SU-DHL-6 (cell line): ENCODE measurements at regions not wholly inside any gene's neighbourhood (a gene's known extent, or its start where the extent isn't known, plus 50 kb on each side); places are given as distances from the start of the nearest gene placed in this dataset.

ENCODE experiments used
- H2AFZ ChIP-seq: fragments of 200-600 bp; sonication (generic); 2 replicates; pipeline ENCODE4 v1.6.1; 2014; ENCODE audit warnings: low read depth, mild to moderate bottlenecking, moderate library complexity, mixed read lengths, antibody characterized with exemption, low read length; ENCODE audit not compliant: severe bottlenecking
- H3F3A ChIP-seq: fragments of 200-600 bp; shearing (Covaris generic); 2 replicates; pipeline ENCODE4 v1.6.0; 2016; ENCODE audit warnings: antibody characterized with exemption, mild to moderate bottlenecking; ENCODE audit not compliant: insufficient read depth
- H3K27ac ChIP-seq: fragments of 200-600 bp; sonication (generic); 2 replicates; pipeline ENCODE4 v1.5.1; 2016; ENCODE audit warnings: low read depth, mild to moderate bottlenecking, low read length, moderate library complexity, mixed read lengths
- H3K27me3 ChIP-seq: fragments of 200-600 bp; sonication (generic), shearing (Covaris generic); 2 replicates; pipeline ENCODE4 v1.6.0; 2014; ENCODE audit warnings: mild to moderate bottlenecking, low read length
- H3K36me3 ChIP-seq: fragments of 200-600 bp; sonication (generic); 2 replicates; pipeline ENCODE4 v1.6.1; 2014; ENCODE audit warnings: mild to moderate bottlenecking, low read length, mixed read lengths
- H3K4me2 ChIP-seq: fragments of 300-600, 200-600 bp; shearing (Covaris generic), sonication (generic); 2 replicates; pipeline ENCODE4 v1.6.0; 2014; ENCODE audit warnings: low read length, low read depth, mild to moderate bottlenecking; ENCODE audit not compliant: poor library complexity, severe bottlenecking
- H3K4me3 ChIP-seq: fragments of 200-600 bp; sonication (generic); 2 replicates; pipeline ENCODE4 v1.5.1; 2014; ENCODE audit warnings: antibody characterized with exemption, low read length, mild to moderate bottlenecking, mixed read lengths; ENCODE audit not compliant: insufficient read depth, poor library complexity, severe bottlenecking
- H3K79me2 ChIP-seq: fragments of 200-600 bp; sonication (generic); 2 replicates; pipeline ENCODE4 v1.6.1; 2014; ENCODE audit warnings: mild to moderate bottlenecking, low read length, moderate library complexity; ENCODE audit not compliant: insufficient read depth
- H3K9ac ChIP-seq: fragments of 200-600 bp; sonication (generic); 2 replicates; pipeline ENCODE4 v1.7.0; 2014; ENCODE audit warnings: mild to moderate bottlenecking, low read length
- H3K9me2 ChIP-seq: fragments of 200-600 bp; sonication (generic); replicated peaks from 2 replicates; pipeline ENCODE4 v1.6.1; 2014; ENCODE audit warnings: low read length; ENCODE audit not compliant: insufficient read depth
- H3K9me3 ChIP-seq: fragments of 200-600 bp; sonication (generic); 2 replicates; pipeline ENCODE4 v1.6.1; 2014; ENCODE audit warnings: low read length, mixed read lengths; ENCODE audit not compliant: insufficient read depth
- H4K20me1 ChIP-seq: fragments of 200-600 bp; sonication (generic); 2 replicates; pipeline ENCODE4 v1.6.1; 2014; ENCODE audit warnings: low read depth, mild to moderate bottlenecking, antibody characterized with exemption, low read length, moderate library complexity, mixed read lengths
- CTCF ChIP-seq: fragments of 200-600 bp; sonication (generic); IDR thresholded peaks from one replicate; pipeline ENCODE4 v1.5.1; 2017; ENCODE audit warnings: antibody characterized with exemption, mild to moderate bottlenecking, low read length, moderate library complexity; ENCODE audit not compliant: insufficient read depth, poor library complexity, severe bottlenecking
- EZH2phosphoT487 ChIP-seq: fragments of 200-600 bp; sonication (generic), shearing (Covaris generic); conservative IDR thresholded peaks from 2 replicates; pipeline ENCODE4 v1.6.1; 2018; ENCODE audit warnings: mild to moderate bottlenecking, antibody characterized with exemption, low read length, moderate library complexity, mixed read lengths

DNA sequence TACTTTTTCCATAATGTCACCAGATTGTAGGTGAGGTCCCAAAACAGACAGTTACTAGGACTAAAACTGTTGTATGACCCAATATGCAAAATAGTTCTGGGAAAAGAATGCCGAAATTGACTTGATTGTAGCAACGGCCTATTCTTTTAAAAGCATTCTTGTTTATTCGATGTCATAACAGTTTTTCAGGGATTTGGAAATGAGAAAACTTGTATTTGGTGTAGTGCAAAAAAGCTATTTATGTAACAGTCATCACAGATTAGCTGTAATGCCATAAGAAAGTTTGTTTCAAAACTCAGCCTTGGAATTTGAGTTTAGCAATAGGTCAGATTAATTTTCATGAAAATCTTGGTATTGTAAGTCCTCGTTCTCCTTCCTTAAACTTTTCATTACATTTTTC lies 69.2 kb upstream of the DIAPH2 start:
- H4K20me1 ChIP-seq, result no peaks in the 10 kb centered on the region
- no peaks in the 10 kb centered on the region for H3K79me2 ChIP-seq
- TF ChIP-seq CTCF (no peak), EZH2phosphoT487 (no peak)
- no peak overlapping the region for H3K4me3 ChIP-seq
- H3K9me3 ChIP-seq, result no peaks in the 10 kb centered on the region
- no peaks in the 10 kb centered on the region for H3F3A ChIP-seq
- H3K36me3 ChIP-seq, result no peaks in the 10 kb centered on the region
- H2AFZ ChIP-seq, result no peak overlapping the region
- H3K27ac ChIP-seq, result no peak overlapping the region
- no peaks in the 10 kb centered on the region for H3K27me3 ChIP-seq
- H3K4me2 ChIP-seq, result no peak overlapping the region
- no peak overlapping the region for H3K9ac ChIP-seq
- no peaks in the 10 kb centered on the region for H3K9me2 ChIP-seq

DNA sequence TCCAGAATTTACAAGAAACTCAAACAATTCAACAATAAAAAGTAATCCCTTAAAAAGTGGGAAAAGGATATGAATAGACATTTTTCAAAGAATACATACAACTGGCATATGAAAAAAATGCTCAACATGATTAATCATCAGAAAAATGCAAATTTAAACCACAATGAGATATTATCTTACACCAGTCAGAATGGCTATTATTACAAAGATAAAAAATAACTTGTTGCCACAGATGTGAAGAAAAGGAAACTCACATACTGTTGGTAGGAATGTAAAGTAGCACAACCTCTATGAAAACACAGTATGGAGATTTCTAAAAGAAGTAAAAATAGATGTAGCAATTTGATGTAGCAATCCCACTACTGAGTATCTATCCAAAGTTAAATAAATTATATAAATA lies 65.1 kb upstream of the DIAPH2 start:
- H3K27ac ChIP-seq, result no peak overlapping the region
- no peaks in the 10 kb centered on the region for H3K27me3 ChIP-seq
- no peaks in the 10 kb centered on the region for H3K9me3 ChIP-seq
- no peak overlapping the region for H3K4me3 ChIP-seq
- H3K36me3 ChIP-seq, result no peaks in the 10 kb centered on the region
- H4K20me1 ChIP-seq, result no peaks in the 10 kb centered on the region
- H3K4me2 ChIP-seq, result no peak overlapping the region
- no peak for TF ChIP-seq CTCF
- TF ChIP-seq EZH2phosphoT487, result no peak
- no peak overlapping the region for H3K9ac ChIP-seq
- no peak overlapping the region for H2AFZ ChIP-seq
- no peaks in the 10 kb centered on the region for H3K79me2 ChIP-seq
- H3F3A ChIP-seq, result no peaks in the 10 kb centered on the region
- H3K9me2 ChIP-seq, result no peaks in the 10 kb centered on the region

DNA sequence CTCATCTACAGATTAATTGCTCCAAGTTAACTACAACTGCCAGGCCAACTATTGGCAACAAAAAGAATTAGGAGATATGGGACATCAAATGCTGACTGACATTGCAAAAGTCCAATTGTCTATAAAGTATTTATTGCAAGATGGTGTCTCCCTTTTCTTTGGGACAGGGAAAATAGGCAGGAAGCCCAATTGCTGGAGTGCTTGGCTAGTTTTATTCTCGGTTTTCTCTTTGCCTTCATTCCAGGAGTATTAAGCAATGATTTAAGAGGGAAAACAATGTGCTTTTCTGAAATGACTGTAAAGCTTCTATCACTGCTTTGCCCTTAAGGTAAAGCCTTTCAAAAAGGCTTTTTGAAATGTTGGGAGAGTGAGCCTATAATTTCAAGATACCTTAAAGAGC lies 62.8 kb upstream of the DIAPH2 start:
- Histone ChIP-seq H3K9me2 (no peaks in the 10 kb centered on the region), H3K79me2 (no peaks in the 10 kb centered on the region), H3K27me3 (no peaks in the 10 kb centered on the region), H3K4me2 (no peak overlapping the region), H3K9me3 (no peaks in the 10 kb centered on the region), H2AFZ (no peak overlapping the region), H3K36me3 (no peaks in the 10 kb centered on the region), H4K20me1 (no peaks in the 10 kb centered on the region), H3K4me3 (no peak overlapping the region), H3F3A (no peaks in the 10 kb centered on the region), H3K27ac (no peak overlapping the region), H3K9ac (no peak overlapping the region)
- TF ChIP-seq EZH2phosphoT487 (no peak), CTCF (no peak)
